Psoas muscle (tissue), 7 donors: ENCODE measurements at regions not wholly inside any gene's neighbourhood (a gene's known extent, or its start where the extent isn't known, plus 50 kb on each side); places are given as distances from the start of the nearest gene placed in this dataset.
"Not testable (repeated sequence)": the region's sequence is repeated elsewhere in the genome, so short reads cannot be mapped to it uniquely, and the experiment has no call there.

Source experiments
- ATAC-seq, 4 donors: fragments of 200-7000 bp; cut with Tn5 transposase; one replicate each; pipeline ENCODE4 v1.9.1; 2020; ENCODE audit warnings: moderate library complexity in 3 of 4, mild to moderate bottlenecking in 2 of 4
- DNase-seq, 2 donors: peaks; one replicate each; pipeline ENCODE4 v3.0.0-alpha.2; 2020
- H3K27ac ChIP-seq: fragments of 200-600 bp; one replicate; pipeline ENCODE4 v1.8.0; 2022
- H3K27me3 ChIP-seq, 3 donors: fragments of 200-600 bp in 1 of 3; one replicate each; pipeline versions ENCODE4 v1.6.1 to v1.8.0; 2013 to 2022; ENCODE audit warnings: low read length in 2 of 3, mild to moderate bottlenecking in 2 of 3, moderate library complexity in 1 of 3; ENCODE audit not compliant: insufficient read depth in 3 of 3
- H3K36me3 ChIP-seq, 2 donors: fragments of 200-600 bp in 1 of 2; one replicate each; pipeline versions ENCODE4 v1.6.1 to v1.8.0; 2013 to 2022; ENCODE audit warnings: low read depth in 1 of 2, mild to moderate bottlenecking in 1 of 2, moderate library complexity in 1 of 2; ENCODE audit not compliant: insufficient read depth in 1 of 2
- H3K4me1 ChIP-seq: fragments of 200-600 bp; one replicate; pipeline ENCODE4 v1.8.0; 2022
- H3K4me3 ChIP-seq: fragments of 200-600 bp; one replicate; pipeline ENCODE4 v1.8.0; 2022; ENCODE audit warnings: mild to moderate bottlenecking
- H3K9me3 ChIP-seq: fragments of 200-600 bp; one replicate; pipeline ENCODE4 v1.8.0; 2022
- WGBS, 3 donors: extraction: QIAGEN DNeasy Blood & Tissue Kit; methylation state at CpG; one replicate each; pipeline versions ENCODE4 v1.1.6 to v1.1.7; 2013; 5-methylcytosine and 5-hydroxymethylcytosine counted together
- intact Hi-C, 2 donors: fragments of 100-400 bp; cut with DNase I; formaldehyde crosslinking; loops; one replicate each; pipeline versions ENCODE4 v1.11.0 to v1.14.2; 2022
- TF ChIP-seq, protein P1 (sequence below): fragments of 200-600 bp; IDR thresholded peaks from one replicate; pipeline ENCODE4 v1.8.0; 2022; ENCODE audit warnings: antibody characterized with exemption
- donor health status: healthy with polysubstance abuse.
- donor health status: DM: no; HTN: no; CAD: no; lungs with moderate emphysema.
- donor health status: Bipolar disorder and iron deficiency.
- donor health status: healthy.
- donor health status: DM: yes; HTN: yes; CAD: no.
- donor health status: DM: no; HTN: no; CAD: no.
- donor health status: DM: yes; HTN: yes; CAD: no.

GRCh38 chr10:125236091-125236490 is 75.7 kb upstream of the CTBP2 start:
- Histone ChIP-seq H3K36me3 (no peaks in the 10 kb centered on the region), H3K27me3 (peaks cover 0 to 5% (median 0%) of the 10 kb centered on the region in 3 donors), H3K4me3 (no peak overlapping the region), H3K4me1 (peaks cover 4% of the 10 kb centered on the region), H3K27ac (no peak overlapping the region), H3K9me3 (no peaks in the 10 kb centered on the region)
- DNase-seq (no peak), ATAC-seq (no peak)
- 56 to 69% (median 63%) methylated on average over 1 of the region's 1 CpG for WGBS, 3 donors
- intact Hi-C loops: no loop called here
- TF ChIP-seq, protein P1, sequence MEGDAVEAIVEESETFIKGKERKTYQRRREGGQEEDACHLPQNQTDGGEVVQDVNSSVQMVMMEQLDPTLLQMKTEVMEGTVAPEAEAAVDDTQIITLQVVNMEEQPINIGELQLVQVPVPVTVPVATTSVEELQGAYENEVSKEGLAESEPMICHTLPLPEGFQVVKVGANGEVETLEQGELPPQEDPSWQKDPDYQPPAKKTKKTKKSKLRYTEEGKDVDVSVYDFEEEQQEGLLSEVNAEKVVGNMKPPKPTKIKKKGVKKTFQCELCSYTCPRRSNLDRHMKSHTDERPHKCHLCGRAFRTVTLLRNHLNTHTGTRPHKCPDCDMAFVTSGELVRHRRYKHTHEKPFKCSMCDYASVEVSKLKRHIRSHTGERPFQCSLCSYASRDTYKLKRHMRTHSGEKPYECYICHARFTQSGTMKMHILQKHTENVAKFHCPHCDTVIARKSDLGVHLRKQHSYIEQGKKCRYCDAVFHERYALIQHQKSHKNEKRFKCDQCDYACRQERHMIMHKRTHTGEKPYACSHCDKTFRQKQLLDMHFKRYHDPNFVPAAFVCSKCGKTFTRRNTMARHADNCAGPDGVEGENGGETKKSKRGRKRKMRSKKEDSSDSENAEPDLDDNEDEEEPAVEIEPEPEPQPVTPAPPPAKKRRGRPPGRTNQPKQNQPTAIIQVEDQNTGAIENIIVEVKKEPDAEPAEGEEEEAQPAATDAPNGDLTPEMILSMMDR: no peak

- 68 to 76% (median 73%) methylated on average over 6 of the region's 6 CpGs for WGBS, 3 donors
These were observed 75.0 kb upstream of the CTBP2 start for GRCh38 chr10:125235093-125236069.

DNA sequence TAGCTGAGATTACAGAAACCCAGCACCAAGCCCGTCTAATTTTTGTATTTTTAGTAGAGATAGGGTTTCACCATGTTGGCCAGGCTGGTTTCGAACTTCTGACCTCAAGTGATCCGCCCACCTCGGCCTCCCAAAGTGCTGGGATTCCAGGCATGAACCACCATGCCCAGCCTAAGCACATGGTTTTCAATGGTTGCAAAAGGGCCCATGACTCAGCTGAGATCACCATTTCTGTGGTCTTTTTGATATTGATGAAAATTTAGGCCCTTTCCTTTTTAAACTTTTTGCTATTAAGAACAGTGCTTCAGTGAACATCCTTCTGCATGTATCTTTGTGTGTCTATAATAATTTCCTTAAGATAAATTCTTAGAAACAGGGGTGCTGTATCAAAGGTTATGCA is 74.2 kb upstream of the CTBP2 start:
- H3K36me3 ChIP-seq, H3K27ac ChIP-seq, H3K27me3 ChIP-seq, DNase-seq, intact Hi-C loops, H3K4me3 ChIP-seq, H3K9me3 ChIP-seq, ATAC-seq, H3K4me1 ChIP-seq: not testable (repeated sequence)
- WGBS, 3 donors: 59 to 72% (median 66%) methylated on average over 4 of the region's 4 CpGs

More at GRCh38 chr10:125235093-125236069, 75.0 kb upstream of the CTBP2 start:
- DNase-seq (no peak), ATAC-seq (no peak)
- Histone ChIP-seq H3K27ac (no peak overlapping the region), H3K4me1 (peaks cover 4% of the 10 kb centered on the region), H3K4me3 (no peak overlapping the region), H3K9me3 (no peaks in the 10 kb centered on the region), H3K36me3 (no peaks in the 10 kb centered on the region), H3K27me3 (peaks cover 0 to 5% (median 0%) of the 10 kb centered on the region in 3 donors)
- intact Hi-C loops: no loop called here
- TF ChIP-seq, protein P1: no peak

- TF ChIP-seq, protein P1: no peak
- Histone ChIP-seq H3K36me3 (no peaks in the 10 kb centered on the region), H3K27ac (no peak overlapping the region), H3K9me3 (no peaks in the 10 kb centered on the region), H3K27me3 (peaks cover 0 to 5% (median 0%) of the 10 kb centered on the region in 3 donors), H3K4me3 (no peak overlapping the region), H3K4me1 (peaks cover 4% of the 10 kb centered on the region)
- ATAC-seq (no peak), DNase-seq (no peak)
- intact Hi-C loops: no loop called here
- WGBS, 3 donors: 71 to 78% (median 74%) methylated on average over 4 of the region's 4 CpGs
These were observed 73.4 kb upstream of the CTBP2 start for GRCh38 chr10:125233726-125234125.

- H3K9me3 ChIP-seq: no peaks in the 10 kb centered on the region
- no peak overlapping the region for H3K27ac ChIP-seq
- intact Hi-C loops: no loop called here
- ATAC-seq (no peak), DNase-seq (no peak)
- WGBS, 3 donors: 84 to 88% (median 87%) methylated on average over 5 of the region's 5 CpGs
- peaks cover 4% of the 10 kb centered on the region for H3K4me1 ChIP-seq
- H3K4me3 ChIP-seq: no peak overlapping the region
- TF ChIP-seq, protein P1: no peak
- peaks cover 0 to 5% (median 0%) of the 10 kb centered on the region in 3 donors for H3K27me3 ChIP-seq
- H3K36me3 ChIP-seq: no peaks in the 10 kb centered on the region
These were observed 72.5 kb upstream of the CTBP2 start for GRCh38 chr10:125232841-125233240.
